ENCODE measurements at regions not wholly inside any gene's neighbourhood (a gene's known extent, or its start where the extent isn't known, plus 50 kb on each side); places are given as distances from the start of the nearest gene placed in this dataset.

- TF ChIP-seq ZNF462 (CRISPR knock-in tag; IDR thresholded peaks at IDR 0.05) = no peak
- no peak for TF ChIP-seq ZNF114 (CRISPR knock-in tag; IDR thresholded peaks at IDR 0.05)
- no peak for TF ChIP-seq JUNB (IDR thresholded peaks at IDR 0.05; ENCODE audit: unreplicated experiment)
- no peak for TF ChIP-seq ZNF331 (CRISPR knock-in tag; IDR thresholded peaks at IDR 0.05; ENCODE audit: low read depth)
- no peak for TF ChIP-seq NANOG (IDR thresholded peaks at IDR 0.05; ENCODE audit: borderline replicate concordance)
- TF ChIP-seq ETS1 (IDR thresholded peaks at IDR 0.05) = no peak
- TF ChIP-seq CREB1 (CRISPR knock-in tag; IDR thresholded peaks at IDR 0.05; ENCODE audit: low read depth) = no peak
- no peak for TF ChIP-seq EZH2phosphoT487 (IDR thresholded peaks at IDR 0.05; ENCODE audit: unreplicated experiment)
These were observed 1477.2 kb downstream of the BRD1 start (continued) for GRCh38 chr22:48350456-48350855.

GRCh38 chr22:48348855-48349254 is 1478.8 kb downstream of the BRD1 start:
- Histone ChIP-seq H3K27ac (ENCODE audit: low read depth) (no peak overlapping the region), H3F3A (replicated peaks; ENCODE audit: low read depth) (no peaks in the 10 kb centered on the region), H3K4me1 (ENCODE audit: insufficient read depth) (no peaks in the 10 kb centered on the region), H4K20me1 (replicated peaks; ENCODE audit: insufficient read depth) (no peaks in the 10 kb centered on the region), H3K36me3 (ENCODE audit: insufficient read depth) (no peaks in the 10 kb centered on the region), H3K4me2 (no peak overlapping the region), H3K4me3 (no peak overlapping the region), H3K9me2 (ENCODE audit: insufficient read depth) (no peaks in the 10 kb centered on the region), H2AFZ (no peak overlapping the region), H3K27me3 (ENCODE audit: insufficient read depth) (no peaks in the 10 kb centered on the region), H3K79me2 (replicated peaks; ENCODE audit: insufficient read depth) (no peaks in the 10 kb centered on the region)
- Mint-ChIP-seq H3K36me3 (ENCODE audit: low read depth) (no peaks in the 10 kb centered on the region), H3K4me1 (peaks cover 2% of the 10 kb centered on the region), H3K4me3 (no peak overlapping the region), H3K9me3 (no peaks in the 10 kb centered on the region), H3K27ac (no peak overlapping the region), H3K27me3 (ENCODE audit: insufficient read depth, low read depth, poor library complexity) (no peaks in the 10 kb centered on the region)
- DNase-seq (ENCODE audit: low spot score) (no peak), ATAC-seq (no peak)
- no peak for TF ChIP-seq ZNF462 (CRISPR knock-in tag; IDR thresholded peaks at IDR 0.05)
- TF ChIP-seq JUNB (IDR thresholded peaks at IDR 0.05; ENCODE audit: unreplicated experiment) = no peak
- no peak for TF ChIP-seq ETS1 (IDR thresholded peaks at IDR 0.05)

Measured in GM23338 (cell line).